ENCODE measurements at regions not wholly inside any gene's neighbourhood (a gene's known extent, or its start where the extent isn't known, plus 50 kb on each side); places are given as distances from the start of the nearest gene placed in this dataset.

- no peak for DNase-seq
Observed at GRCh38 chr4:181431006-181431405, 812.2 kb upstream of the TENM3 start.

- DNase-seq: no peak
Observed at GRCh38 chr4:181431661-181432060, 811.5 kb upstream of the TENM3 start.

GRCh38 chr4:181432335-181432734 is 810.9 kb upstream of the TENM3 start:
- no peak for DNase-seq

GRCh38 chr4:181437895-181438294 is 805.3 kb upstream of the TENM3 start:
- DNase-seq: no peak

DNA sequence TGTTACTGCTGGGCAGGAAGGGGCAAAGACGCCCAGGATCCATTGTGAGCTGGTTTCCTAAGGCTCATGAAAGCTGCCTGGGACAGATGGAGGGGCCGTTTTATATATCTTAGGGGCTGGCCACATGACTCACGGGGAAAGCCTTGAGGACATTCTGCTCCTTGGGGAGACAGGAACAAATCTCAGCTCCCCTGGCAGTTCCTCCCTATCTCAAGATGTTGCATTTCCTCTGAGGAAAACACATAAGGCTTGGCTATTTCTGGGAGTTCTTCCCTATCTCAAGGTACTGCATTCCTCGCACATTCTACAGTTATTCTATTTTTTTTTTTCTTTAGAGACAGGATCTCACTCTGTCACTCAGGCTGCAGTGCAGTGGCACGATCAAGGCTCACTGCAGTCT is 804.6 kb upstream of the TENM3 start:
- DNase-seq: no peak

DNA sequence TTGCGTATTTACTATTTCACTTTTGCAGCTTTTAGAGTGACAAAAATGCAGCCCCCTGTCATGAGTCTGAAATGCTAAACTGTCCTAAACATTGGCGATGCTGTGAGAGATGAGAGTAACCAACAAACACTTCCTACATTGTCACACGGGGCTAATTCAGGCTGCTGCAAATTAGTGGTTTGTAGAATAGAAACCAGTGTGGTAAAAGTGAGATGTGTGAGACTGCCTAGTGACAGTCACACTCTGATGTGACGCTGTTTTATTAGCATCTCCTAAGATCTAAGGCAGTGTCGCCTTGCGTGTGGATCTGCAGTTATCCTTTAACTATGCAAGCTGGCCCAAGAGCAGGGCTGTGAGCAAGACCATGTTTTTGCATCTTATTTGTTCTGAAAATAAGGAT is 800.2 kb upstream of the TENM3 start:
- no peak for DNase-seq

DNA sequence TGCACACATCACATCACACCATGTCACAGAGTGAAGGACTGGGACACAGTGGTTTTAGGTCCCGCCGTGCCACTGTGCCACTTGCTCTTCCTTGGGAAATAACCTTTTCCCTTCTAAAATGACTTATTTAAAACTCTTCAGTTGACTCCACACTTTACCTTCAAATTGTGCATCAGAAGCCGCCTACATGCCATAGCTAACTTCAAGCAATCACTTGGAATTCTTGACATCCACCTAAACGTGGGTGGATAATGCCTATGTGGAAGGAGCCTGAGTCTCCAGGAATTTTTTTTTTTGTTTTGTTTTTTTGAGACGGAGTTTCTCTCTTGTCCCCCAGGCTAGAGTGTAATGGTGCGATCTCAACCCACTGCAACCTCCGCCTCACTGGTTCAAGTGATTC is 777.4 kb upstream of the TENM3 start:
- DNase-seq: no peak

DNA sequence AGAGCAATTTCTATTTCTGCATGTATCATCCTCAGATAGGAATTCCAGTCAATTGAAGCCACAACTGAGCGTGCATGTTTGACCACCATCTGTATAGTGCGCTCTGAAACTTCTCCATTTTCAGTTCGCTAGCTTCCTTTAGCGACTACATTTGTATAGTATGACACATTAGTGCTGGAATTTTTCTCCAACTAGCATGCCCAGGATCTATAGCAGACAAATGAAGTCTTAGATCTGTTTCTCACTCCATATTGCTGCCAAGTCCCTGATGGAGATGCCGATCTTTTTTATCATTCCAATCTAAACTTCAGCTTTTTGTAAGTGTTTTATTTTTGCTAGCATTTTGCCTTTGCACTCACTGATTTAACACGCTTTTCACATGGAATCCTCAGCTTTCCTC is 774.8 kb upstream of the TENM3 start:
- DNase-seq: no peak

- DNase-seq: no peak
Observed at GRCh38 chr4:181470306-181470705, 772.9 kb upstream of the TENM3 start.

DNA sequence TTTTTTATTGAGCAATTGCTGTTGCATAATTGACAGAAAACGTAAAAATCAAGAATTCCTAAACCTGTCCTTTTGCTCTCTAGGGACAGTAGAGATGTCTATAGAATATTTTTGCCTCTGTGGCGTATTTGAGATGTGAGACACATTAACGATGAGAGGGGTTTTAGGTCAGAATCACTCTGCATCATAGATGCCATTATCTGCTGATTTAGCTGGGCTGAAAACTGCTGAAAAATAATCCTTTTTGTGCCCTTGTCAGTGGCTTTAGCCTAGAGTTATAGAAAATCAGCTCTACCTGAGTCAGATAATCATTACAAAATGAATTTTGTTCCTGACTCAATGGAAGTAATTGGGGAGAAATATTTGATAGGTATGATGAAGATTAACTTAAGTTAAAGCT is 767.8 kb upstream of the TENM3 start:
- no peak for DNase-seq

DNA sequence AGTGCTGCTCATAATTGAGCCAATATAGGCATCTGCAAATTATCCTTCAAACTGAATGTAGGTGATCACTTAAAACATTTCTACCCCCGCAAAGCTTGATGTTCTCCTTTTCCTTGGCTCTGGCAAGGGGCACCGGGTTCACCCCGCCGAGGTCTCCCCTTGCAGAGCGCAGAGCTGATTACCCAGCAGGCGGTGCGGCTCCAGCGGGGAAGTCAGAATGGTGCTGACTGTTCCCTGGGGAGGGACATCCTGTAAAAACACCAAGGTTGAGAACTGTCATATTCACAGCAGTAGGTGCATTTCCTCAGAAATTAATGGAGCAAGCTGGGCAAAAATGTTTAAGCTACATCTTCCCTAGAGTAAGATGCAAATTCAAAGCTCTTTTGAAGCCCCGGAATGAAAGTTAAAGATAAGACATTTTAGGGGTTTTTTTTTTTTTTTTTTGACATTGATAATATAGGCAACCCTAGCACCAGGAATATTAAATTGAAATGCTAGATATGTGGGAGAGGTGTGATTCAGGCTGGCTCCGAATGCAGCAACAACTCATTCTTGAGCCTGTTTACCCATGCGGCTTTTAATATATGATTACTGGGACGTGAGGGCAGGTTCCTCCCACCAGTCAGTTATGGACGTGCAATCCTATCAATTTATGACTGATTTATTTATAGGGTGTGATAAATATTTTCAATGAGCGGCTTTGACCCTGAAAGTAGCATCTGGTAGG is 767.3 kb upstream of the TENM3 start:
- DNase-seq: no peak

- no peak for DNase-seq
Observed at GRCh38 chr4:181476508-181476890, 766.7 kb upstream of the TENM3 start.

GRCh38 chr4:181477591-181477990 is 765.6 kb upstream of the TENM3 start:
- DNase-seq: no peak

DNA sequence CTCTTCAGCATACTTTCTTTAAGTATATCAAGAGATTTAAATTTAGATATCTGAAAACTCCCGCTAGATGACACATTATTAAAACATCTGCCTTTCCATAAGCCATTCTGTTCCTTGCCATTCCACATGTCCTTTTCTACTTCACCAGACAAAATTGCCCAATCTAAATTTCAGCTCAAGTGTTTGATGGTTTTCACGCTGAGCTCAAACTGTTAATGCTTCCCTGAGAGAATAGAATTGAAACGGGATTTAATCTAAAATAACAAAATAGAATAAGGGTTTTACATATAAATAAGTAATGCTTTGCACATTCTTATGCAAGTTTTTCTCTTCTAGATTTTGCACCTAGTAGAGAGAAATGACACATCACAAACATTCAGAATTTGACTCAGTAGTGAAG is 764.5 kb upstream of the TENM3 start:
- no peak for DNase-seq

DNA sequence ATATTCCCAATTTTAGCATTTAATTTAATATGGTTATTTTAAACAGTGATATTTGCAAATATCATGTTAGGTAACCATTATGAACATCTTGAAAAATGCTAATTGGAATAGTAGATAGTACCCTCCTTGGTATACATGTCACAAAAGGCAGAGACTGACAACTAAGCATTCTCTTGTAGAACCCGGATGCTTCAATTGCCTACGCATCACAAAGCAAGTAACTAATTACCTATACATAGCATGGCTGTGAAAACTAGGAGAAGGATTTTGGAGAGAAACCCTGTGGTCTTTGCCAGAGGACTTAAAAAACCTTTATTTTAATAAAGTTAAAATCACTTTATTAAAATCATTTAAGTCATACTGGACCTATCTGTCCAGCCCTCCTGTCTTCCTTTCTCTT is 764.1 kb upstream of the TENM3 start:
- DNase-seq: no peak

DNA sequence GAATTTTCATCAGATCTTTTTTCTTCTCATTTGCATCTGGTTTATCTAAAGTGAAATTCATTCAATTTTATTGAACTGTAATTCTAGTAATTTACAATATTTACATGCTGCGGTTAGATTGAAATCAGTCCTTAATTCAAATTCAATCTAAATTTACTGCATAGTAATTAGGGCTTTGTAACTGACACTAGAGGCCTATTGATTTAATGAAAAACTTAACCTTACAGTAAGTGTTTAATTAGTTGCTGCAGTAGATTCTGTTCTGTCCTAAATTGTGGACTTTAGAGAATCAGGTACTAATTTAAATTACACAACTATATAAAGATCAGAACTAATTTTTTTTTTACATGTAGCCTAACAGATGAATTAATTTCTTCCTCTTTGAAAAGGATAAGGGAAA is 758.8 kb upstream of the TENM3 start:
- no peak for DNase-seq

GRCh38 chr4:181488926-181489325 is 754.3 kb upstream of the TENM3 start:
- DNase-seq: no peak

DNA sequence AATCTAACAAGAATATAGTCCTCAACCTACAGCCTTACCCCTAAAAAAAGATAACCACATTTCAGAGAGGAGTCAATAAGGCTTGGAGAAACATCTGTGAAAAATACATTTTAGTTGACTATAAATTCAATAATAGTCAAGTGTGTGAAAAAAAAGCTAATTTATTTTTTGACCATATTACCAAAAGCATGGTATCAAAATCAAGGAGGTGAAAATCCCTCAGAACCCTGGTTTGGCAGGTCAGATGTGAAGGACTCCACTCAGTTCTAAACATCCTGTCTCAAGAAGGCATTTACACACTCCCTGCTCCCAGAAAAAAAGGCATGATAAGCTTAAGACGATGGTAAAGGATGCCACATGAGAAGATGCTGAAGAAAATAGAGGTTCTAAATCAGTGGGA is 745.1 kb upstream of the TENM3 start:
- no peak for DNase-seq

DNA sequence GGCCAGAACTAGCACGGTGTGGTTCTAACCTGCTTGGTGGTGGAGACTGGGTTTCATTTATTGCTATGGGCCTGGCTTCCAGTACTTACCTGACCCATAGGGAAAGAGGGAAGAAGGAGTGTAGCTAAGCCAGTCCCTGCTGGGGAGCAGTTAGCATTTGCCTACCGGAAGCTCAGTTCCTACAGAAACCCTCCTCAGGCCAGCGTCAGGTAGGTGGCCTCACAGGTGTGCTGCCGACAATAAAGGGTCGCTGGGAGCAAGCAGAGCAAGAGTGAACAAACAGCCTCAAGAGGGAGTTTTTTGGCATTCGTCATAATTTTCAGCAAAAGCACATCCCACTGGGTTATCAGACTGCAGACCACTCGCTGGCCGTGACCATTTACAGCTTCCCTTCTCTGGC is 740.6 kb upstream of the TENM3 start:
- no peak for DNase-seq

DNA sequence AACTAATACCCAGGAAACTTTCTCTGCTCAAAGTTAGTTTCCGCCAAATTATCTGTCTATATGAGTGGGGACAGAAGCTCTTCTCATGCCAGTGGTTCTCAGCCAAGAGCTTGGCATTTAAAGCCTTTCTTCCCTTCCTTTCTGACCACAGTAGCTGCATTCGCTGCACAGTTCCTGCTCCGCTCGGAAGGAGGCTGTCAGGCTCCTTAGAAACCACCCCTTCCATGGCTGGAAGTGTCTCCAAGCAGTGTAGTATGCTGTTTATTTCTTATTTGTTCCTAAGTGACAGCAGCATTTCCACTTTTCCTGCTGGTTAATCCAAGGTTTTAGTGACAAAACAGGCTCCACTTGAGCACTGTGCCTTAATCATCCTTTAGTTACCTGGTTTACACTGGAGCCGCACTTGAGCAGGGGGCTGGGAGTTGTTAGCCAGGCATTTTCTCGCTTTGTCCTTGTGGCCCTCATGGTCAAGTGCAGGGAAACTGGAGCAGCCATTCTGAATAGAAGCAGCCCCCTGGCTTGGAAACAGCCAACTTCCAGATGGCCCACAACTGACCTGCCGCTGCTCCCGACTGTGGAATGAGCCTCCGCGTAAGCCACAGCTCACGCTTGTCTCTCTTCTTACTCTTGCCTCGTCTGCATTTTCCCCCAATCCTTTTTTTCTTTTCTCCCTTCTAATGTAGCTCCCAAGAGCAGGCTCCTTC is 739.4 kb upstream of the TENM3 start:
- DNase-seq: no peak

DNA sequence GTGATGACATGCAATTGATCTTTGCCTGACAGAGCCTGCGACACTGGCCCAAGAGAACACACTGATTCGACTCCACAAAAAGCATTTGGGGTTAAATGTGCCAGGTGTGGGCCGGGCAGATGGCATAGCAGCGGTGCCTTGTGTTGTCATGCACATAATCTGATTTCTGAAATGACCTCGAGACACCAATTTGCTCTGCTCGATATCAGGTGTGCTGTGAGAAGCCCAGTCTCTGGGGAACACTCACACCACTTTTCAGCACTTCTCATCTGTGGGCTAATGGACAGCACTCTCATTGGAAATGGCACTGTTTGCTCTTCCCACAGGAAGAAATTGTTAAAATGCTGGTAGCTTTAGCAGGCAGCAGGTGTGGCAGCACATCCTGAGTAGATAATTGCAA is 738.3 kb upstream of the TENM3 start:
- no peak for DNase-seq

DNA sequence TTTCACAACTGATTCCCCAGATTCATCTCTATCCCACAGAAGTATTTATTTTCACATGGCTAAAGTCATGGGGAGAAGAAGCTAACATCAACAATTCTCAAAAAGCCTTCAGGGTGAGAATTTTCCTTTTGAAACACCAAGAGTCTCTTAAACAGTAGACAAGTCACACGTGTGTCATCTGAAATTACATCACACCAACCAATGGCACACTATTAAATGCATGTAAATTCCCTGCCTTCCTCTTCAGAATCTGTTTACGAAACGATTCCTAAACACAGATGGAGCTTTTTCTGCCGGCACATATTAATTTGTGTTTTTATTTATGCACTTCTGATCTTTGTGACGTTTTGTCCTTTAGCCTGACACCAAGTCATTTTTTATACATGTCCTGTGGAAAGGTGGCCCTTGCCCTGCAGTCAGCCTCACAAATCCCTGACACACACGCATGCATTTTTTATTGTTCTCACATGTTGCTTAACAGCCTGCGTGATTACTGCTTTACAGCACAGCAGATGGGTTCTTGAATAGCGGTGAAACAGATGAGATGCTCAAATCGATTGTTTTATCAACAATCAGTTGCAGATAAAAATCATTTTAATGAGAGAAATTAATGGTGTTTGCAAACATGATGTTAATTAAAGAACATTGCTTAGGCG is 735.9 kb upstream of the TENM3 start:
- no peak for DNase-seq

DNA sequence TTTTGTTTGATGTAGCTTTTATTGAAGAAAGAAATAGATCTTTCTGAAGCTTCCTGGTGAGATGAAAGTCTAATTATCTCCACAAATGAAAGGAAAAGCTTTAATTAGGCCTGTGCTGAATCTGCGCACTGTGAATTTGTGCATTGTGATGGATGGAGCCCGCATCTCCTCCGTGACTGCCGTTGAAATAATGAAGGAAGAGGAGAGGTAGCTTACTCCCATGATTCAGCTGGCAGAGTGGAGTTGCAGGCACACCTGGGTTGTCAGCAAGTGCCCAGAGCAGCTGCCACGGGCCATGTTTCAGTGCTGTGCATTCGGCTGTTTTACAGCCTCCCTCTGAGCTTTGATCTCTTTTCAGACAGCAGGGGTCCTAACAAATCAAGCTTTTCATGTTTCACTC is 735.3 kb upstream of the TENM3 start:
- DNase-seq: no peak

DNA sequence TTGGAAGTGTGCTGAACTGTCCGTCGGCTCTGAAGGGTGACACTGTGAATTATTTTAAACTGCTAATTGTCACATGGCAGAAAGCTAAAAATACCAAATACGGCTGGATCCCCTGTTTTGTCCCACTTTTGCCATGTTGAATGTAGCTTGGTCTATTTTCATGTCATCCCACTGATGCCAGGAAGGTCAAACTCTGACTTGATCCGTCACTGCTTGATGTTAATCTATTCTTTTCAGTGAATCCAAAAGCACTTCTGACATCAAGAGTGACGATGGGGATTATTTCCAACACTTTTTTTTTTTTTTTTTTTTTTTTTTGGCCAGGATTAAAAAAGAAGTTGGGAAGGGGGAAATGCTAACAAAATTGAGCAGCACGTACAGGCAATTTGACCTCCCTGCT is 734.6 kb upstream of the TENM3 start:
- DNase-seq: no peak

- DNase-seq: no peak
Observed at GRCh38 chr4:181509073-181509472, 734.1 kb upstream of the TENM3 start.

All from activated CD4-positive, alpha-beta T cell treated with anti-CD3 and anti-CD28 coated beads for 1 hour (primary cell).